GM18861 (cell line): ENCODE measurements at regions not wholly inside any gene's neighbourhood (a gene's known extent, or its start where the extent isn't known, plus 50 kb on each side); places are given as distances from the start of the nearest gene placed in this dataset.

Experiments used
- ATAC-seq: cut with Tn5 transposase; IDR thresholded peaks from one replicate; pipeline ENCODE4 v1.9.1; 2021; ENCODE audit not compliant: unreplicated experiment

DNA sequence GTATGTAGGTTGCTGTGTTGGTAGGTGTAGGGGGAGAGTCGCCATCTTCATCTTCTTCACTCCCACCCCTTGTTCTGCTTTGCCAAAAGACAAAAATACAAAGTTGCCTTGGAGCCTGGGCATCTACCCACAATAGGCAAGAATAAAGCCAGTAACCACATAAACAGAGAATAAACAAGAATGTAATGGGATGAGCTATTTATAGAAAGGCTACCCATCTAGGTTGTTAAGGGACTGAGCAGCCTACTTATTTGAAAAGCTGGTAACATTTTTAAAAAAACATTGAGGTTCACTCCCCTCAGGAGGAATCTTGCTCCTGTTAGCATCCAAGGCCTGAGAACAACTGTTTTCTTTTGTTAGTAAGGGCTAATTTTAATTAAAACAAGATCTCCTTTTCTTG is 301.4 kb upstream of the STXBP5 start:
- ATAC-seq = no peak

DNA sequence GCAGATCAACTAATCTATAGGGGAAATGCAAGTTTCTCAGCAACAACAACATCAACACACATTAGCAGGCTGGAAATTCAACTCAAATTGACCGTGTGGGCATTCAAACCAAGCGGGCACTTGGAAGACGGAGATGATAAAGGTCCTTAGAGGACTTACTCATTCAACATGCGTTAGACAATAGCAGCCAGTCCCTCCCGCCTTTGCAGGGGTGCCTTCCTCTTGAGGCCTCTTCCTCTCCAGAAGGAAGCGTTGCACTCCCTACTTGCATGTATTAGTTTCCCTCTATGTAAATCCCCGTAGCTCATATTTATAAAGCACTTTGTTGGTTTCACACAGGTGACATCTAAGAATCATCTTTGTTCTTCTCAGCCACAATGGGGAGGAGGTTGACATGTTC is 300.8 kb upstream of the STXBP5 start:
- ATAC-seq = no peak

DNA sequence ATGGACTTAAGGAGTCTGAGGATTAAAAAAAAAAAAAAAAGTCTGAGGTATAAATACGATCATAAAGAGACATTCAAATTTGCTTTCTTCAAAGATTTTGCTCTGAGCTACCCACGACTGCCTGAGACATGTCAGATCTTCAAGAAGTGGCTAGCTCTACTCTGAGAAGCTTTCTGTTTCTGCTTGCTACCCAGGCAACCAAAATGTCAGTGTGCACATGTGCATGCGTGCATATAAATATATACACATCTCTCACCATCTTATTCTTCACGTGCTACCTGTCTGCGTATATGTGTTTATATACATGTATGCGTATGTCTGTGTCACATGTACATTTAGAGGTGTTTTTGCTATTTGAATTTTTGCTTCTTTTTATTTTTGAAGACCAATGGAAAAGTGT is 299.6 kb upstream of the STXBP5 start:
- no peak for ATAC-seq

DNA sequence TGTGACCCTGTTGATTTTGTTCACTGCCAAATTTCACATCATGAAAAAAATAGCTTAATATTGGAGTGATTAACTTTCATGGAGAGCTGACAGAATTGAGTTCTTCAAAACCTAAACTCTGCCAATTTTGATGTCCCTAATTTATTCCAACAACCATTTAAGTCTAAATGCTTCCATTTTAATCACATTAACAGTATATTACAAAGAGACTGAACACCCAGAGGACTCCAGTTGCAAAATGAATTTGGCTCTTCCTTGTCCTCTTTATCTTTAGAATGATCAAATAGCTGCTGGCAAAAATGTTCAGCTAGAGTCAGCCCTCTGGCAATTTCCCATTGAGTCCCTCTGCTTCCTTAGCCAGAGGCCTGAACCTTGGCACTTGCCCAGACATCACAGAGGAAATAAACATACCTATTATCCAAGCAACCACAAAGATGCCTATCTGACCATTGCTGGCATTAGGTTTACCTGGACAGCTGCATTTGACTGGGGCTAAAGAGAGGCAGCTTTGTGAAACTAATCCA is 299.0 kb upstream of the STXBP5 start:
- no peak for ATAC-seq

DNA sequence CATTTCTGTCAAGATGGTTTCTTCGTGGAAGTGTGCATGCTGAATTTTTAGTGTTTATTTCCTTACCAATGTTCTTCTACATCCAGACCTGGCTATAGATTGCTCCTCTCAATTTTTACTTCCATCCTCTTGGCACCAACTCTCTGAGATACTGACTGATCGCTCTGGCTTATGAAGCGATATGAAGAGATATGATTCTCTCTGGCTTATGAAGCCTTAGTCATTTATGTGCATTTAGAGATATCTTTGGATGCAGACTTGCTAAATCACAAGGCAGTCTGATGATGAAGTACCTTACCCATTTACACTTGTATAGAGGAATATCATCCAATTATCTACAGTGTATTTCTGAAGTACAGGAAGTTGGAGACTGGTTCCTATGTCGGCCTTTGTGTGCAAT is 295.4 kb upstream of the STXBP5 start:
- ATAC-seq = no peak

DNA sequence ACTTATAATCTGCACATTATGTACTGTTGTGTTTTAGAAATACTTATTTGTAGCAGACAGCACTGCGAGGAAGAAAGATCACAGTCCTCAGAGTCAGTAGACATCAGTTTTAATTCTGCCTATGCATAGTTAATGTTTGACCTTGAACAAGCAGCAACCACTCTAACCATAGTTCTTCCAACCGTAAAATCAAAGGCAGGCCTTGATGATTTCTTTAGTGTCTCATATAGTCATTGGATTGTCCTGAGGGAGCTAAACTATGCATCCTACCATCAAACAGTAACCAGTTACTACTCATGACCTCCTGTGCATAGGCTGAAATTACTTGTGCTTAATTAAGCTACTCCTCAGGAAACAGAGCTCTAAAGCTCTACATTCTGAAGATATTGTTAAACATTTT is 294.8 kb upstream of the STXBP5 start:
- no peak for ATAC-seq

DNA sequence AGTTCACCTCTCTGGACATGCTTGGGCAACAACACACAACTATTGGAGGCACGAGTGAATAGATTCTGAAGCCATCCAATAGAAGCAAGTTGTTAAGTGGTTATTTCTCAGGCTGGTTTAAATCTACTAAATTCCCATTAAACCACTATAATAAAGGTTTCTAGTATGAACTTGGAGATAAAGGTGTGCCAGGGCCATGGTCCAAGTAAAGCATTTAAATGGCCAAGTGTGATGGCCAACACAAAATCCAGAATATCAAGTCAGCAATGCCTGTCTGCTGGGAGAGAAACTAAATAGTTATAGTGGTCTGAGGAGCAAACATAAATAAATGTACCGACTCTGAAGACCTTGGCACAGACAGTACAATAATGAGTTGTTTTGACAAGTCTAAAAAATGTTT is 294.3 kb upstream of the STXBP5 start:
- ATAC-seq = no peak

DNA sequence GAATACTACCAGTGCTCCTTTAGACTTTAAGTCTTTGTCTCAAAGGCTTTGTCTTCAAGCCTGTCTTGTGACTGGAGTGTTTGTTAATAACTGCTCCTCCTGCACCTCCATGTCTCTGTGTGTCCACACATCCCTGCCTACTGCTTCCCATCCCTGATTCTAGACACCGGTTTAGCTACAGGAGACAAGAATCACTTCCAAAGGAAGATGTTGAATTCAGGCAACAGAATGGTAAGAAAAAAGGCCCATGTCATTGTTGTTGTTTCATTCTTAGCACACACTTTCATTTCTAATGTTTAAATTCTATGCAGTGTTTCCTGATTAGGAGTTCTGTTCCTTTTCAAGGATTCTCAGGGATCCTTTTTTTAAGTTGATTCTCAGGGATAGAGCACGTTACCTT is 293.6 kb upstream of the STXBP5 start:
- ATAC-seq = no peak

DNA sequence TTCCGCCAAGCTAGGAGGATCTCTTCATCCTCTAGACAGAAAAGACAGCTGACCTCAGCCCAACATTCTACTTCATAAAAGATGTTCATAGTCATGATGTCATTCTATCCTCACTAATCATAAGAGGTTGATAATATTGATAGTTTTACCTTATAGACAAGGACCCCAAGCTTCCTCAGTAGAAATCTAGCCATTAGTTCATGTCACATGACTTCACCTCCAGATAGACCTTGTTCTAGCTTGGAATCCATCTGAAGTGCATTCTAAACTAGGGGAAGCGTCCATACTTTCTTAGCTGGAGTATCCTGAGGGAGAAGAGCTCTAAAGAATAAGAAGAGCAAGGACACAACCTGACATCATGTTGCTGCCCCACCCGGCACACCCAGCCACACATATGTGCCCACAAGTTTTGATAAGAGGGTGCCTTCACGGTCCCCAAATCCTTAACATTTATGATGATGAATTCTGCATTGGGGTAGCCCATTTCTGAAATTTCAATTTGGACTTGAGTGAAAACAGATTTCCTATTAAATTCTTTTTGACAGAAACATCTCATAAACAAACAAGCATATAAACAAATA is 292.5 kb upstream of the STXBP5 start:
- no peak for ATAC-seq

DNA sequence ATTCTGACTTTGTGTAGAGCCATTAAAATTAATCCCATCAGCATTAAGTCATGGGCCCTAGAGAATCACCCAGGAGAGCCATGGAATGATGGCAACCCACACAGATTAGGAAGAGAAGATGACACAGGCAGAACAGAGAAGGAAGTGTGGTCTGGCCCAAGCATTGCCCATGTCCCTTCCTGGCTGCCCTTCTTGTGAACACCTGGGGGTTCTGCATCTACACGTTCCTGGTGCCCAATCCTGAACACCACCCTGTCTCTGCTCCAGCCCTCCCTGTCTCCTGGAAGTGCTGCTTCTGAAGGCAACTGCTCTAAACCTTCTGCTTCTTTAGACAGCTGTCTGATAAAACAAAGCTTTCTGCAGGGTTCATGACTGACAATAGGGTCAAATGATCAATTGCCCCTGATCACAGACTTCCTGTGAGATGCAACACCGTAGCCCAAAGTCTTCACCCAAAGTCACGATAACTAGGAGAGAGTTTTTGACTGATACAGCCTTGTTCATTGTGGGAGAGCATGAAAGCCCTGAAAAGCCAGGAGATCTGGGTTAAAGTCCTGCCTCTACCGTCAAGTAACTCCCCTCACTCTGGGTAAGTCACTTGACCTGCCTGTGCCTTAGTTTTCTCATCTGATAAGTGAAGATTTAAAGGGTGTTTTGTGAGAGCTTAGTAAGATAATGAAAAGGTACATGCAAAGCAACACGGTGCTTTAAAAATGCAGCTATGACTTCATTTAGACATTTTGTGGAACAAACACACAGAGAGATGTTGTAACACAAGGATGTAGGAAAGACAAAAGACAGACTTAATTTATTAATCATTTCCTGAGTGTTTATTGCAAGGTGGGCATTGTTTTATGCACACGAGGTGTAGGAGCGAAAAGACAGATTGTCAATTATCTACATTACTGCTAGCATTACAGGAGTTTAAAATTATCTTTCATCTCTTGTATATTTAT is 291.2 kb upstream of the STXBP5 start:
- no peak for ATAC-seq

DNA sequence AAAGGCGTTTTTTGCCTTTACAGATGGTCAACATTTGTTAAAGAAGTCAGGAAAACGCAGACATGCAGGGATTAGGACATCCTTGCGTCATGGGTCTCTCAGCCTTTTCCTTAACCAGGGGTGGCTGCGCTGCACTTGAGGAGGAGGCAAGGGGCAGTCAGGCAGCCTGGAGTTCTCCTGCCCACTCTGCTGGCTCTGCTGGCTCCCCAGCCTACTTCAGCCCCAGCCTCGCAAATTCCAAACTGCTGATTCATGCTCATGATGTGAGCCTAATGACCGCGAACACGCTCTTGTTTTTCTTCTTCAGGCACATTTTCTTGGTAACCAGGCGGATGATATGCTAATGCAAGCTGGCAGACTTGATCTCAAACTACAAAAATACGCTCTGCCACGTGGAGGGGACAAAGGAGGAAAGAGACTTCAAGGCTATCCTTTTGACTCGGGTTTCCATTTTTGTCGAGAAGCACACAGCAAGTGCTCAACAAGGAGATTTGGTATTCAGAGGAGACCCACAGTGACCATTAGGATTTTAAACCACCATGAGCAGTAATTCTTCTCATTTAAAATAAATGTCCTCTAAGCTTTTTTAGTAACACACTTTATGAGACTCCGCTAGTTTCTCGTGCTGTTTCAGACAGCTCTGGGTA is 290.3 kb upstream of the STXBP5 start:
- no peak for ATAC-seq

DNA sequence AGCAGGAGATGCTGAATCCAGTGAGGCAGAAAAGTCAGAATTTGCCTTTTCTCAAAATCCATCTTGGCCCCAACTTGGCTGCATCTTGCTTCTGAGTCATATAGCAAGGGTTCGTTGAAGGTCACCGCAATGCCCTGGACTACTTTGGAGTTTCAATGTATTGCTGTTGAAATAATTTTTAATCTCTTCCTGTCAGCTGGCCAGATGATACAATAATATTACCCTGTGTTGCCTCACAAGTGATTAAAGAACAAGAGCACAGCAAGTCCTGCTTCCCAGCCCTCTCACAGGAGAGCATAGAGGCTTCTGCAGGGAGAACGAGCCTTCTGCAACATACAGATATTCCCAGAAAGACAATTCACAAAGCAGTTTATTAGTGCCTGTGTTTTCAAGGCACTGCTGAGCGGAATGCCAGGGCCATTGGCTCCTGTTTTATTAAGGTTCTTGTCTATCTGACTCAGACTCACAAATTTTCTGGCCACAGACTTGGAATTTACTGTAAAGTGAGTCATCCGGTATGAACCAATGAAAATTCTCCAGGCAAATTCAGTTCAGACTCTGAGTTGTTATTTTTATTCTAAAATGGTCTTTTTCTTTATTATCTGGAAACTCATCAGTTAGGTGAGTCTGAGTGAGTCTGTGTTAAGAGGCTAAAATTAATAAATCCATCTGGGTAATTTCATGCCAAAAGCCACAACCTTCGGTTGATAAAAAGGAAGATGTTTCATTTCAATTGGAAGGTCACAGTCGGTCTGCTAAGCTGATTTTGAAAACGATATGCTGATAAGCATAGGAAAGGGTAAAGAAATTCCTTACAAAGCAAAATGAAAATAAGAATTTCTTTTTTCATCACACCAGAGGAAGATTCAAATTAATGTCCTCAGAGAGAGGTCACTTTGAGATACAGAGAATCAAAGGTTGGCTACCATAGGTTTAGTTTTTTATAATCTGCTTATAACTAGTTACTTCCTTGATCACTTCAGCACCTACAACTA is 289.4 kb upstream of the STXBP5 start:
- no peak for ATAC-seq

DNA sequence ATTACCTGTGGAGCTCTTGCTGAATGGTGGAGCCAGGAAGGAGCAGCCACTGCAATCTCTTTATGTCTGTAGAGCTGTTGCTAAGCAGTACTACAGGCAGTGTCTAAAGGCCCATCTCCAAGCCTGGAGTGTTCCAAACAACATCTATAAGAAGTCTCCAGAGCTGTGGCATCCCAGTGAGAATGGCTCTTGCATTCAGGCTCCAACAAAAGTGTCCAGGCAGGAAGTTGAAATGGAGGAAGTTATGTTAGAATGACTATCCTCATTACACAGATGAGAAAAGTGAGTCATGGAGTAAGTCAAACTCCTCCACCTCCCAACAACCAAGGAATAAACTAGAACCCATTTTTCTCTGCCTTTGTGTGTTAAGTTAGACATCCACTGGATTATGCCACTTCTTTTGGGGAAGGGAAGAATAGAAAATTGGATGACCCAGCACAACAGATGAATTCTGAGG is 288.5 kb upstream of the STXBP5 start:
- ATAC-seq = no peak

DNA sequence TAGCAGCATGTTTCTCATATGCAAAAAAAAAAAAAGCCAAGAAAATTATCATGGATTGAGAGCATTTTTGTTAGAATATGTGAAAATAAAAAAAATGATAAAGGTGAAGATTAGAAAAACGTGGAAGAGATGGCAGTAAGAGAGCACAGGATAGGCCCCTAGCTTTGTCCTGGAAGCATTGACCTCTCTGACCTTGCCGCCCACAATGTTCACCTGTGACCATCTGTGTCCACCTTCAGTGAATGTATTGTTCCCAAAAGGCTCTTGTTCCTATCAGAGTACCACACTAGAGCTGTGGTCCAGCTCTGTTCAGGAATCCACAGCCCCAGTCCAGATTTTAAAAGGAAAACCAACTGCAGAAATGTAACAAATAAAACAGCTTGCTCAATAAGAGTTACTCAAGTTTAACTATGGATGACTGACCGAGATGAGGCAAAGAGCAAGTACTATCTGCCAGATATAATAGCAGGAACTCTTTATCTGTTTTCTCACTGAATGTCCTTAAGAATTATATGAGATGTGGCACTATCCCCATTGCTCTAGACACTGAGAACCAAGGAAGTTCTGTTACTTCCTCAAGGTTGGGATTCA is 287.7 kb upstream of the STXBP5 start:
- no peak for ATAC-seq

DNA sequence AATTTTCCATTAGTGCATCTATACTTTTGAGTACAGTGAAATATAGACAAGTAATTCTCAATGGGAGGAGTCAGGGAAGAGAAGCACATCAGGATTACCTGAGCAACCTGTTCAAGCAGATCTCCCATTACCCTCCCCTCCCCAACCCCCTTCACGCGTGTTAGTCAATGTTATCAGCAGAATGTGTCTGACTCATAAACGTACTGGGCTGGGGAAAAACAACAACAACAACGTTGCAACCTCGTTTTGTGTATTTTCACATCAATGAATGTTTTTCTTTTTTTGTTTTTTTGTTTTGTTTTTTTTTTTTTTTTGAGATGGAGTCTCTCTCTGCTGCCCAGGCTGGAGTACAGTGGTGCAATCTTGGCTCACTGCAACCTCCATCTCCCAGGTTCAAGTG is 287.0 kb upstream of the STXBP5 start:
- ATAC-seq = no peak

DNA sequence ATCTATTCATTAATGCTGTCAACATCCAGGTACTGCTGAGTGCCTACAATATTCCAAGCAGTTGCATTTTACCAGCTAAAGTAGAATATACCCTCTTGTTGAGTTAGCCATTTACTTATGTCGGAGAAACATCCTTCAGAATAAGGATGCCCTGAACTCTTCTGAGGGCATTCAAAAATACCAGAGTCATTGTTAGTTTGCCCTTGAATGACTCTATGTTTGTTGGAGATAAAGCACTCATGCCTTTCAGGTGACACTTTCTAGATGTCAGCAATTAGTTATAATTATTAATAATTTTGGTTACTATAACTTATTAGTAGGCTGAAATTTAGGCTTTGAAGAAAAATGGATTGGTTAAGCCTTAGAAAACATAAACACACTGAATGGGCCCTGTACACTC is 286.2 kb upstream of the STXBP5 start:
- ATAC-seq = no peak

DNA sequence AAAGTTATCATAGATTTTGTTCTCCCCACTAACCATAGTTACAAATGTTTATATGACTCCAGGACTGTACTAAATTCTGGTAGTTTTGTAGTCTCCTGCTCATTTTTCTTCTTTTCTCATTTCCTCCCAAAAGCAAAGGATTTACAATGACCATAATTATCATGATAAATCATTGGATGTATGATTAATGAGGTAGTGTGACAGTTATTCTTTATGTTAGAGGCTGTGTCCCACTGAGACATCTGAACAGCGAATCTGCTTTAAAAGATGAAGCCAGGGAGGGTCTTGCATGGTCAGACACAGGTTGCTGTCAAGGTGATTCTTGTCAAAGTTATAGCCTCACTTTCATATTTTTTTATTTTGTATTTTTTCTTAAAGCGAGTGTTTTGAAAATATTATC is 285.2 kb upstream of the STXBP5 start:
- ATAC-seq = no peak

DNA sequence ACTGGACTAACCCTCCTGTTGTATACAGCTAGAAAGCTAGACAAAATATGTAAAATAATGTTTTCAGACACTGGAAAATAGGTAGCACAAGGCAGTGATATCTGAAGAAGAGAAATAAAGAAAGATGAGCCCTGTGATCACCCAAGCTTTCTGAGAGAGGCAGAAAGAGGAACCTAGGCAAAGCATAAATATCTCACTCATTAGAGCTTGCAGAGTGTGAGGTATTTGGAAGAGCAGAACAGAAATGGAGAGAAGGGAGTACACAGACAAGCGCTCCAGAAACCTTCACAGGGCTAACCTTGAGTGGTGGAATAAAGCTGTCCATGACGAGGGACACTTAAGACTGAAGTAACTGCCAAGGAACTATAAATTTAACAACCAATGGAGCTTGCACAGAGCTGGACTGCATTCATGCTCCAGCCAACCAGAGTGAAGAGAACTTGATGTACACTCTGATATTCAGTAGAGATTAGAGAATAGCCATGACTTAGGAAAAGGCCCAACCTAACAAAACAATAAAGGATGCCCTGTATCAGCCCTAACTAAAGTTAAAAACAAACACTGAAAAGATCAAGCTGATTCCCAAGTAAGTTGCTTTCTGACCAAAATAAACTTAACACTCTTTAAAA is 280.9 kb upstream of the STXBP5 start:
- no peak for ATAC-seq

DNA sequence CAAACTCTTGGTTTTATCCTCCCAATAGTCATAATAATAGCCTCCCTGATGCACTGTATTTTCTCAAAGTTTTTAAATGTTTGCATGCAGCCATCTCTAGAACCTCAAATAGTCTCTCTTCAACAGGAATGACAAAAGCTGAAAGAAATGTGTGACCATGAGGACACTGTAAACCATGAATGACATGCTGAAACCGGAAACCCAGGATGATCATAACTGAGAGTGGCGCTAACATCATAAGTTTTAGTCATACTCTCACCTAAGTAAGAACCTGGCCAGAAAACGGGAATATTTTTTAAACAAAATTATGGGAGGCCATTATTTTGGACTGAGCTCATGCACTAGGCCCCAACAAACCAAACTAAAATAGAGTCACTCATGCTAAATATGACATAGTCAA is 278.4 kb upstream of the STXBP5 start:
- no peak for ATAC-seq

DNA sequence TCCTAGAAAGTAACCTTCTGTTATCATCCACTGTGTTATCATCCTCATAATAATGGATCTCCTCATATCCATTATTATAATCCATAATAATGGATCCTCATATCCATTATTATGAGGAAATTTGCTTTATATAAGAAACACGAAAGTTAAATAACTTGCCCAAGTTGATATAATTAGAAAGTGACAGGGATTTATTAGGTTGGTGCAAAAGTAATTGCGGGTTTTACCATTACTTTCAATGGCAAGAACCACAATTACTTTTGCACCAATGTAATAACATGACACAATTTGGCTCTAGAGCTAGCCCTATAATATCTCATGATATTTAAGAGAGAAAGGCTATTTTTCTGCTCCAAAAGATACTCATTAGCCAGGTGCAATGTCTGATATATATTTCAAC is 275.7 kb upstream of the STXBP5 start:
- no peak for ATAC-seq
